ENCODE measurements at regions not wholly inside any gene's neighbourhood (a gene's known extent, or its start where the extent isn't known, plus 50 kb on each side); places are given as distances from the start of the nearest gene placed in this dataset.
A peak's percentile ranks its signal among the peaks of the same experiment; 100 is the strongest.

GRCh38 chr17:73899839-73900238 lies 255.6 kb upstream of the SDK2 start:
- H3K79me1 ChIP-seq (ENCODE audit: low read length), result no peaks in the 10 kb centered on the region
- H2BK120ac ChIP-seq (ENCODE audit: low read depth, low read length), result no peak overlapping the region
- H3K27me3 ChIP-seq (ENCODE audit: insufficient read depth, low read length, poor library complexity), result peaks cover 36% of the 10 kb centered on the region
- no peak for DNase-seq
- no peak overlapping the region for H2AK5ac ChIP-seq (ENCODE audit: low read length)
- H3K27ac ChIP-seq (ENCODE audit: low read depth, low read length), result no peak overlapping the region
- H3K4me1 ChIP-seq (ENCODE audit: control insufficient read depth, low read depth, low read length), result peaks cover 3% of the 10 kb centered on the region
- no peaks in the 10 kb centered on the region for H3K79me2 ChIP-seq (ENCODE audit: control insufficient read depth, insufficient read depth, low read length)
- no peak overlapping the region for H2BK15ac ChIP-seq (replicated peaks; ENCODE audit: low read depth)
- no peak overlapping the region for H4K8ac ChIP-seq (ENCODE audit: low read depth, low read length)
- H3K4me2 ChIP-seq (ENCODE audit: low read length), result no peak overlapping the region
- H2BK5ac ChIP-seq (ENCODE audit: low read length), result no peak overlapping the region
- H3K4me3 ChIP-seq (ENCODE audit: low read length), result no peak overlapping the region
- no peak overlapping the region for H3K18ac ChIP-seq (ENCODE audit: low read length)
- WGBS (ENCODE audit: extremely low coverage, insufficient coverage, low lambda C conversion rate), result no CpG with 5 or more reads among the region's 8 CpGs
- no peaks in the 10 kb centered on the region for H3K36me3 ChIP-seq (ENCODE audit: control insufficient read depth, insufficient read depth, low read length)
- no peak overlapping the region for H3K23ac ChIP-seq (ENCODE audit: low read length)
- H3K56ac ChIP-seq (ENCODE audit: low read length), result no peak overlapping the region
- H3K9ac ChIP-seq (ENCODE audit: low read length), result no peak overlapping the region
- H3K4ac ChIP-seq (ENCODE audit: low read depth, low read length), result no peak overlapping the region
- no peak overlapping the region for H4K5ac ChIP-seq (ENCODE audit: low read length)

- Histone ChIP-seq H2BK5ac (ENCODE audit: low read length) (no peak overlapping the region), H4K8ac (ENCODE audit: low read depth, low read length) (no peak overlapping the region), H2BK120ac (ENCODE audit: low read depth, low read length) (no peak overlapping the region), H2BK15ac (replicated peaks; ENCODE audit: low read depth) (no peak overlapping the region), H3K18ac (ENCODE audit: low read length) (no peak overlapping the region), H3K27ac (ENCODE audit: low read depth, low read length) (no peak overlapping the region), H4K5ac (ENCODE audit: low read length) (no peak overlapping the region), H3K79me2 (ENCODE audit: control insufficient read depth, insufficient read depth, low read length) (no peaks in the 10 kb centered on the region), H3K4me2 (ENCODE audit: low read length) (no peak overlapping the region), H3K27me3 (ENCODE audit: insufficient read depth, low read length, poor library complexity) (peaks cover 36% of the 10 kb centered on the region), H3K4me3 (ENCODE audit: low read length) (no peak overlapping the region), H3K36me3 (ENCODE audit: control insufficient read depth, insufficient read depth, low read length) (no peaks in the 10 kb centered on the region), H3K4ac (ENCODE audit: low read depth, low read length) (no peak overlapping the region), H3K56ac (ENCODE audit: low read length) (no peak overlapping the region), H3K4me1 (ENCODE audit: control insufficient read depth, low read depth, low read length) (peaks cover 3% of the 10 kb centered on the region), H3K9ac (ENCODE audit: low read length) (no peak overlapping the region), H3K79me1 (ENCODE audit: low read length) (no peaks in the 10 kb centered on the region), H3K23ac (ENCODE audit: low read length) (no peak overlapping the region), H2AK5ac (ENCODE audit: low read length) (no peak overlapping the region)
- no peak for DNase-seq
- no CpG with 5 or more reads among the region's 7 CpGs for WGBS (ENCODE audit: extremely low coverage, insufficient coverage, low lambda C conversion rate)
Observed at GRCh38 chr17:73900516-73900915, 256.3 kb upstream of the SDK2 start.

- no peak for DNase-seq
- H3K23ac ChIP-seq (ENCODE audit: low read length), result no peak overlapping the region
- no CpG with 5 or more reads among the region's 2 CpGs for WGBS (ENCODE audit: extremely low coverage, insufficient coverage, low lambda C conversion rate)
- H3K4me1 ChIP-seq (ENCODE audit: control insufficient read depth, low read depth, low read length), result peaks cover 3% of the 10 kb centered on the region
- H2BK15ac ChIP-seq (replicated peaks; ENCODE audit: low read depth), result no peak overlapping the region
- H3K79me1 ChIP-seq (ENCODE audit: low read length), result no peaks in the 10 kb centered on the region
- no peak overlapping the region for H3K4ac ChIP-seq (ENCODE audit: low read depth, low read length)
- no peaks in the 10 kb centered on the region for H3K79me2 ChIP-seq (ENCODE audit: control insufficient read depth, insufficient read depth, low read length)
- no peak overlapping the region for H2BK5ac ChIP-seq (ENCODE audit: low read length)
- H3K56ac ChIP-seq (ENCODE audit: low read length), result no peak overlapping the region
- H2BK120ac ChIP-seq (ENCODE audit: low read depth, low read length), result no peak overlapping the region
- no peak overlapping the region for H3K27ac ChIP-seq (ENCODE audit: low read depth, low read length)
- no peak overlapping the region for H3K4me3 ChIP-seq (ENCODE audit: low read length)
- H2AK5ac ChIP-seq (ENCODE audit: low read length), result no peak overlapping the region
- H3K27me3 ChIP-seq (ENCODE audit: insufficient read depth, low read length, poor library complexity), result peaks cover 36% of the 10 kb centered on the region
- H4K8ac ChIP-seq (ENCODE audit: low read depth, low read length), result no peak overlapping the region
- H4K5ac ChIP-seq (ENCODE audit: low read length), result no peak overlapping the region
- H3K9ac ChIP-seq (ENCODE audit: low read length), result peak overlapping the region; percentile 41
- H3K36me3 ChIP-seq (ENCODE audit: control insufficient read depth, insufficient read depth, low read length), result no peaks in the 10 kb centered on the region
- no peak overlapping the region for H3K18ac ChIP-seq (ENCODE audit: low read length)
- H3K4me2 ChIP-seq (ENCODE audit: low read length), result peak overlapping the region; percentile 78
Observed at GRCh38 chr17:73901249-73901648, 257.0 kb upstream of the SDK2 start.

- H2AK5ac ChIP-seq (ENCODE audit: low read length), result no peak overlapping the region
- H3K79me1 ChIP-seq (ENCODE audit: low read length), result no peaks in the 10 kb centered on the region
- H3K4ac ChIP-seq (ENCODE audit: low read depth, low read length), result no peak overlapping the region
- H3K4me3 ChIP-seq (ENCODE audit: low read length), result peak overlapping the region; percentile 33
- H3K18ac ChIP-seq (ENCODE audit: low read length), result no peak overlapping the region
- no peak overlapping the region for H2BK15ac ChIP-seq (replicated peaks; ENCODE audit: low read depth)
- peak; percentile 60 for DNase-seq
- no peaks in the 10 kb centered on the region for H3K36me3 ChIP-seq (ENCODE audit: control insufficient read depth, insufficient read depth, low read length)
- no peak overlapping the region for H4K8ac ChIP-seq (ENCODE audit: low read depth, low read length)
- H3K27me3 ChIP-seq (ENCODE audit: insufficient read depth, low read length, poor library complexity), result peaks cover 34% of the 10 kb centered on the region
- no peak overlapping the region for H2BK120ac ChIP-seq (ENCODE audit: low read depth, low read length)
- H3K23ac ChIP-seq (ENCODE audit: low read length), result no peak overlapping the region
- H3K9ac ChIP-seq (ENCODE audit: low read length), result peak overlapping the region; percentile 41
- H3K27ac ChIP-seq (ENCODE audit: low read depth, low read length), result no peak overlapping the region
- peaks cover 3% of the 10 kb centered on the region for H3K4me1 ChIP-seq (ENCODE audit: control insufficient read depth, low read depth, low read length)
- H2BK5ac ChIP-seq (ENCODE audit: low read length), result no peak overlapping the region
- H4K5ac ChIP-seq (ENCODE audit: low read length), result no peak overlapping the region
- H3K79me2 ChIP-seq (ENCODE audit: control insufficient read depth, insufficient read depth, low read length), result no peaks in the 10 kb centered on the region
- peak overlapping the region; percentile 78 for H3K4me2 ChIP-seq (ENCODE audit: low read length)
- no CpG with 5 or more reads among the region's 49 CpGs for WGBS (ENCODE audit: extremely low coverage, insufficient coverage, low lambda C conversion rate)
- peak overlapping the region; percentile 49 for H3K56ac ChIP-seq (ENCODE audit: low read length)
Observed at GRCh38 chr17:73901661-73902415, 257.6 kb upstream of the SDK2 start.

- no peak overlapping the region for H3K18ac ChIP-seq (ENCODE audit: low read length)
- no peak overlapping the region for H2BK120ac ChIP-seq (ENCODE audit: low read depth, low read length)
- H4K8ac ChIP-seq (ENCODE audit: low read depth, low read length), result no peak overlapping the region
- no peak overlapping the region for H2BK15ac ChIP-seq (replicated peaks; ENCODE audit: low read depth)
- peak overlapping the region; percentile 20 for H3K4me2 ChIP-seq (ENCODE audit: low read length)
- H3K79me1 ChIP-seq (ENCODE audit: low read length), result no peaks in the 10 kb centered on the region
- no peak overlapping the region for H3K27ac ChIP-seq (ENCODE audit: low read depth, low read length)
- no peak for DNase-seq
- peak overlapping the region; percentile 49 for H3K56ac ChIP-seq (ENCODE audit: low read length)
- no peaks in the 10 kb centered on the region for H3K36me3 ChIP-seq (ENCODE audit: control insufficient read depth, insufficient read depth, low read length)
- no peak overlapping the region for H4K5ac ChIP-seq (ENCODE audit: low read length)
- H3K9ac ChIP-seq (ENCODE audit: low read length), result peak overlapping the region; percentile 6
- H3K23ac ChIP-seq (ENCODE audit: low read length), result no peak overlapping the region
- H2AK5ac ChIP-seq (ENCODE audit: low read length), result no peak overlapping the region
- no peak overlapping the region for H3K4me3 ChIP-seq (ENCODE audit: low read length)
- H3K4me1 ChIP-seq (ENCODE audit: control insufficient read depth, low read depth, low read length), result peaks cover 3% of the 10 kb centered on the region
- peaks cover 33% of the 10 kb centered on the region for H3K27me3 ChIP-seq (ENCODE audit: insufficient read depth, low read length, poor library complexity)
- no peak overlapping the region for H3K4ac ChIP-seq (ENCODE audit: low read depth, low read length)
- H2BK5ac ChIP-seq (ENCODE audit: low read length), result no peak overlapping the region
- no CpG with 5 or more reads among the region's 26 CpGs for WGBS (ENCODE audit: extremely low coverage, insufficient coverage, low lambda C conversion rate)
- H3K79me2 ChIP-seq (ENCODE audit: control insufficient read depth, insufficient read depth, low read length), result no peaks in the 10 kb centered on the region
Observed at GRCh38 chr17:73902416-73903181, 258.4 kb upstream of the SDK2 start.

Measured in mesendoderm (in vitro differentiated cells).